HUES64 (cell line): ENCODE measurements at regions not wholly inside any gene's neighbourhood (a gene's known extent, or its start where the extent isn't known, plus 50 kb on each side); places are given as distances from the start of the nearest gene placed in this dataset.
"Not testable (repeated sequence)": the region's sequence is repeated elsewhere in the genome, so short reads cannot be mapped to it uniquely, and the experiment has no call there.

Experiments used
- H3K27ac ChIP-seq: 2 replicates; pipeline ENCODE4 v1.7.0; 2013; ENCODE audit warnings: low read depth, low read length, inconsistent platforms
- H3K27me3 ChIP-seq: 2 replicates; pipeline ENCODE4 v1.6.1; 2013; ENCODE audit warnings: mild to moderate bottlenecking, low read length; ENCODE audit not compliant: insufficient read depth
- H3K36me3 ChIP-seq: 2 replicates; pipeline ENCODE4 v1.6.1; 2013; ENCODE audit warnings: mild to moderate bottlenecking, low read length; ENCODE audit not compliant: insufficient read depth
- H3K4me1 ChIP-seq: 2 replicates; pipeline ENCODE4 v1.6.1; 2013; ENCODE audit warnings: mild to moderate bottlenecking, low read length, moderate library complexity; ENCODE audit not compliant: insufficient read depth
- H3K4me3 ChIP-seq: 2 replicates; pipeline ENCODE4 v1.5.1; 2013; ENCODE audit warnings: mild to moderate bottlenecking, low read length, moderate library complexity
- H3K9ac ChIP-seq: 2 replicates; pipeline ENCODE4 v1.6.1; 2013; ENCODE audit warnings: mild to moderate bottlenecking, low read depth, low read length
- H3K9me3 ChIP-seq: 2 replicates; pipeline ENCODE4 v1.6.1; 2013; ENCODE audit warnings: low read depth, low read length; ENCODE audit not compliant: insufficient read depth
- WGBS: fragments of 150-250, 120-280 bp; methylation state at CpG from one replicate; pipeline ENCODE4 v1.1.7; 2013; ENCODE audit warnings: missing lambda C conversion rate; 5-methylcytosine and 5-hydroxymethylcytosine counted together

GRCh38 chr10:8173866-8174243 lies 119.4 kb downstream of the GATA3 start:
- Histone ChIP-seq H3K9me3 (peaks cover 9% of the 10 kb centered on the region), H3K9ac (no peak overlapping the region), H3K27ac (no peak overlapping the region), H3K27me3 (no peaks in the 10 kb centered on the region), H3K36me3 (no peaks in the 10 kb centered on the region), H3K4me3 (no peak overlapping the region), H3K4me1 (no peaks in the 10 kb centered on the region; the same call in 1 of the 2 replicates)
- 100% methylated on average over 2 of the region's 3 CpGs for WGBS

DNA sequence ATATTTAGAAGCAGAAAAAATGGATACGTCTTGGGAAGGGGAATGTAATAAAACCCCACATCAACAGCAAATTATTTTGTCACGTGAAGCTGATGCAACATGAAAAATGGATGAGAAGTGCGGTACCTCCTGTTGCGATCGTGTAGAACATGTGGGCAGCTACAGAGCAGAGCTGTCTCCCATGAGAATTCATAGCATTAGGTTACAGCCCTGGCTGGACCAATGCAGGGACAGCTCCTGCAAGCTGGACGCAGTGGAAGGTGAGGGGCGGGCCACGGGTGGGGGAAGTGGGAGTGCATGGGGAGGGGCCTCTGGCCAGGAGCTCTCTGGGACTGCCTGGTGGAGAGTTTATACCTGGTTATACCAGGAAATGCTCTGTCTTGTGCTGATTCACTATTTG lies 120.3 kb downstream of the GATA3 start:
- 80% methylated on average over 8 of the region's 8 CpGs for WGBS

DNA sequence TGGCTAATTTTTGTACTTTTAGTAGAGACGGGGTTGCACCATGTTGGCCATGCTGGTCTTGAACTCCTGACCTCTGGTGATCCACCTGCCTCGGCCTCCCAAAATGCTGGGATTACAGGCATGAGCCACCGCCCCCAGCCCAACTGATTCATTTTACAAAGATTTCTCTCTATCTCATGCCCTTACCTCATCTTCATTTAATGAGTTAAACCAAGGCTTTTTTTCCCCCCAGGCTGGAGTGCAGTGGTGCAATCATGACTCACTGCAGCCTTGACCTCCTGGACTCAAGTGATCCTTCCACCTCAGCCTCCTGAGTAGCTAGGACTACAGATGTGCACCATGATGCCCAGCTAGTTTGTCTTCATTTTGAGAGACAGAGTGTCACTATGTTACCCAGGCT lies 123.0 kb downstream of the GATA3 start:
- not testable (repeated sequence) for H3K9ac ChIP-seq, H3K9me3 ChIP-seq, H3K27me3 ChIP-seq, H3K4me3 ChIP-seq, H3K36me3 ChIP-seq, H3K27ac ChIP-seq, H3K4me1 ChIP-seq
- 94% methylated on average over 3 of the region's 3 CpGs for WGBS

More for the DNA sequence above, 120.3 kb downstream of the GATA3 start:
- Histone ChIP-seq H3K4me3 (no peak overlapping the region), H3K27me3 (no peaks in the 10 kb centered on the region), H3K9me3 (no peaks in the 10 kb centered on the region; the same call in 1 of the 2 replicates), H3K36me3 (no peaks in the 10 kb centered on the region), H3K9ac (no peak overlapping the region), H3K4me1 (no peaks in the 10 kb centered on the region; the same call in 1 of the 2 replicates), H3K27ac (no peak overlapping the region)

DNA sequence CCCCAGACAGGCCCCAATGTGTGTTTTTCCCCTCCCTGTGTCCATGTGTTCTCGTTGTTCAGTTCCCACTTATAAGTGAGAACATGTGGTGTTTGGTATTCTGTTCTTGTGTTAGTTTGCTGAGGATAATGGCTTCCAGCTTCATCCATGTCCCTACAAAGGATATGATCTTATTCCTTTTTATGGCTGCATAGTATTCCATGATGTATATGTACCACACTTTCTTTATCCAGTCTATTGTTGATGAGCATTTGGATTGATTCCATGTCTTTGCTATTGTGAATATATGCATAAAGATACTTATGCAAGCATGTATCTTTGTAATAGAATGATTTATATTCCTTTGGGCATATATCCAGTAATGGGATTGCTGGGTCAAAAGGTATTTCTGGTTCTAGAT lies 125.3 kb downstream of the GATA3 start:
- H3K27ac ChIP-seq, H3K4me3 ChIP-seq, H3K9me3 ChIP-seq, H3K36me3 ChIP-seq, H3K9ac ChIP-seq, H3K27me3 ChIP-seq: not testable (repeated sequence)
- peaks cover 12% of the 10 kb centered on the region; the same call in 1 of the 2 replicates for H3K4me1 ChIP-seq
- 80% methylated on average over 1 of the region's 1 CpG for WGBS

- WGBS = 93% methylated on average over 9 of the region's 9 CpGs
- H3K27ac ChIP-seq = no peak overlapping the region
- no peaks in the 10 kb centered on the region for H3K36me3 ChIP-seq
Measured at GRCh38 chr10:8180360-8181109, 126.0 kb downstream of the GATA3 start.

GRCh38 chr10:8181496-8182157 lies 127.1 kb downstream of the GATA3 start:
- no peaks in the 10 kb centered on the region for H3K36me3 ChIP-seq
- H3K27me3 ChIP-seq = no peaks in the 10 kb centered on the region
- no peaks in the 10 kb centered on the region for H3K9me3 ChIP-seq
- WGBS = 95% methylated on average over 11 of the region's 11 CpGs
- no peak overlapping the region for H3K9ac ChIP-seq
- H3K4me1 ChIP-seq = peaks cover 12% of the 10 kb centered on the region; the same call in 1 of the 2 replicates
- no peak overlapping the region for H3K27ac ChIP-seq
- no peak overlapping the region for H3K4me3 ChIP-seq

More at GRCh38 chr10:8180360-8181109, 126.0 kb downstream of the GATA3 start:
- Histone ChIP-seq H3K27me3 (no peaks in the 10 kb centered on the region), H3K9ac (no peak overlapping the region), H3K4me1 (peaks cover 12% of the 10 kb centered on the region; the same call in 1 of the 2 replicates), H3K4me3 (no peak overlapping the region), H3K9me3 (no peaks in the 10 kb centered on the region)

DNA sequence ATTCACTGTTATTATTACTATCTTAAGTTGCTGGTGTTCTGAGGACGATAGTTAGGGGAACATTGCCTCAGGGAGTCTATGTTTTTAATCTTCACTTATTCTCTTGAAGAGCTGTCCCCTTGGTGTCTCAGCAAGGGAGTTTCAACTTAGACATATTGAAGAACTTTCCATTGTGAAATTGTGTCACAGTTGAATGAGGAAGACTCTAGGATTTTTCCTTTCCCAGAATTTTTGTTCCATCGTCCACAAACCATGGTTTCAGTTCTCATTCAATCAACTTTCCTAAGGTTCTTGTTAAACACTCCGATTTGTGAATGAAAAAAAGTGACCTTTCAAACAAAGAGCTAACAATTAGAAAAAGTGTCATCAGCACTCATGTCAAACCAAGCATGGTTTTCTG lies 128.3 kb downstream of the GATA3 start:
- Histone ChIP-seq H3K9me3 (no peaks in the 10 kb centered on the region), H3K27me3 (no peaks in the 10 kb centered on the region), H3K27ac (no peak overlapping the region), H3K36me3 (no peaks in the 10 kb centered on the region), H3K4me3 (no peak overlapping the region), H3K4me1 (peaks cover 12% of the 10 kb centered on the region; the same call in 1 of the 2 replicates), H3K9ac (no peak overlapping the region)
- 79% methylated on average over 2 of the region's 3 CpGs for WGBS

DNA sequence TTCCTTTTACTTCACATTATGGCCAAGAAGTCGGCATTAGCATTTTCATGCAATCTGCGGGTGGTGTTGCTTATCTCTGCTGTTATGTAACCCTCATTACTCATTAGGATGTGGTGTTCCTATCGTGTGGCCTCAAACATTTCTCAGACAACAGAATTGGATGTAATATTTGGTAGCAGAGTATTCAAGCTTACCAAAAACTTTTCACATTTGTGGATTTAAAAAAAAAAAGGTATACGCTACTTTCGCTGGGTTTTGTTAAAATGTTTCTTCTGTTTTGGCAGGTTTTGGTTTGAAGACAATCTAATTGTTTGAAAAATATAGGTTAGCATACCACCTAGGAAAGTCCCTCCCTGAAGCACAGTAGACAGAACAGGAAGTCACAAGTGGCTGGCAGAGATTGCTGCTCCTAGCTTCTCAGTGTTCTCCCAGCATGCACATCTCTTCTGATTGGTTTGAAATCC lies 128.8 kb downstream of the GATA3 start:
- Histone ChIP-seq H3K9me3 (no peaks in the 10 kb centered on the region), H3K27ac (no peak overlapping the region), H3K36me3 (no peaks in the 10 kb centered on the region), H3K4me3 (no peak overlapping the region), H3K27me3 (no peaks in the 10 kb centered on the region), H3K4me1 (peaks cover 12% of the 10 kb centered on the region; the same call in 1 of the 2 replicates), H3K9ac (no peak overlapping the region)
- WGBS = 95% methylated on average over 2 of the region's 5 CpGs

DNA sequence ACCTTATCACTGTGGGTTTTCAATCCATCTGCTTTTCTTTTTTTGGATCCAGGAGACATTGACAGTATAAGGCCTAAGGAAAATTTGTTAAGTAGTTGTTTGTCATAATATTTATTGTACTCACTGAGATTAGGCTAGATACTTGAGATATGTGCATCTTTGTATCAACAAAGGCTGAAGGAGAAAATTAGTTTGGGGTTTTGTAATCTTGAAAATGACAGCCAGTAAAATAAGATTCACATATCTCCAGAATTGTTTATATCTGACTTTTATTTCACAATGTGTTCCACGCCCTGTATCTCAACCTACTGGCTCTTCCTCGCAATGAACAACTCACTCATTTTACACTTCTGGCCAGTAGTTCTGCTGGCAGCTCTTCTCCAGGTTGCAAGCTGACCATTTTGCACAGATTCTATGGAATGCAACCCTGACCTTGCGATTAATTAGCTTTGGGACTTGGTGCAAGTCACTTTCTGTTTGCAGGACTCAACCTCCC lies 132.7 kb downstream of the GATA3 start:
- H3K36me3 ChIP-seq = no peaks in the 10 kb centered on the region
- H3K4me1 ChIP-seq = peaks cover 12% of the 10 kb centered on the region; the same call in 1 of the 2 replicates
- H3K9ac ChIP-seq = no peak overlapping the region
- H3K4me3 ChIP-seq = no peak overlapping the region
- WGBS = 95% methylated on average over 3 of the region's 3 CpGs
- no peaks in the 10 kb centered on the region for H3K27me3 ChIP-seq
- no peak overlapping the region for H3K27ac ChIP-seq
- no peaks in the 10 kb centered on the region for H3K9me3 ChIP-seq

- WGBS = 70% methylated on average over 8 of the region's 8 CpGs
Measured at GRCh38 chr10:8189458-8189857, 135.0 kb downstream of the GATA3 start.

DNA sequence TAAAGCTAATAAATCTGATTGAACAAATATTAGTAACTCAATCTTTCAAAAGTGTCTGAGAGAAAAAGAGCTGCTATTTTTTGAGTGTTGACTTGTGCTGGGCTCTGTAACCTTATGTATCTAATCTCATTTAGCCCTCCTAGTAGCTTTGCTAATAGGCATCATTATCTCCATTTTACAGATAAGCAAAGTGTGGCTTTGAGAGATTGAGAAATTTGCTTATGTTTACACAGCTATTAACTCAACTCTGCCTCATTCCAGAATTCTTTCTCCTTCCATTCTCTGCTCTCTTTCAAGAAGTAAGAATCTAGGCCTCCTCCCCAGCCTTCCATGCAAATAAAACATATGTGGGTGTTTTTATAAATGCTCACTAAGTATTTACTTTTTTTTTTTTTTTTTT lies 137.8 kb downstream of the GATA3 start:
- H3K27ac ChIP-seq = no peak overlapping the region
- H3K9ac ChIP-seq = no peak overlapping the region
- H3K4me3 ChIP-seq = no peak overlapping the region
- 0 out of 2 replicates have a peak, but pooled peaks cover 7% of the 10 kb centered on the region for H3K4me1 ChIP-seq
- H3K27me3 ChIP-seq = no peaks in the 10 kb centered on the region
- no peaks in the 10 kb centered on the region for H3K9me3 ChIP-seq
- H3K36me3 ChIP-seq = no peaks in the 10 kb centered on the region

More at GRCh38 chr10:8189458-8189857, 135.0 kb downstream of the GATA3 start:
- Histone ChIP-seq H3K27me3 (no peaks in the 10 kb centered on the region), H3K36me3 (no peaks in the 10 kb centered on the region), H3K4me3 (no peak overlapping the region), H3K9me3 (no peaks in the 10 kb centered on the region), H3K9ac (no peak overlapping the region), H3K4me1 (0 out of 2 replicates have a peak, but pooled peaks cover 7% of the 10 kb centered on the region), H3K27ac (no peak overlapping the region)
